ENCODE measurements at regions not wholly inside any gene's neighbourhood (a gene's known extent, or its start where the extent isn't known, plus 50 kb on each side); places are given as distances from the start of the nearest gene placed in this dataset.

GRCh38 chr11:112864672-112865071 lies 96.5 kb upstream of the NCAM1 start:
- no peak for TF ChIP-seq CTCF (IDR thresholded peaks at IDR 0.05)
- no peak for TF ChIP-seq POLR2A (IDR thresholded peaks at IDR 0.05)
